ENCODE measurements at regions not wholly inside any gene's neighbourhood (a gene's known extent, or its start where the extent isn't known, plus 50 kb on each side); places are given as distances from the start of the nearest gene placed in this dataset.

DNA sequence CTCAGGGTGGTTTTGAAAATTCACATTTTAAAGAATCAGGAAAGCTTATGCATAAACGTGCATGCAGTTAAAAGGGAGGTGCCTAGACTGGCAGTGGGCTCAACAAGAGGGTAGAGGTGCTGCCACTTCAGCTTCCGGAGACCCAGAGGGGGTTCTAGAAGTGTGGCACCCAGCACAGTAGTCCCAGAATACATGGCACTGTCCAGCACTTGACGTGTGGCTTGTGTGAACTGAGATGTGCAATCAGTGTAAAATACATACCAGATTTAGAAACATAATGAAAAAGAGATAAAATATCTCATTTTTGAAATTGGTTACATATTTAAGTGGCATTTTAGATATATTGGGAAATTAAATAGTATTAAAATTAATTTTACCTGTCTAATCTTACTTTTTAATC is 89.3 kb downstream of the RIN2 start:
- TF ChIP-seq POLR2A (IDR thresholded peaks at IDR 0.05; ENCODE audit: low read length): no peak
- no peak for TF ChIP-seq GATA1 (IDR thresholded peaks at IDR 0.05; ENCODE audit: low read depth, low read length)
- DNase-seq: no peak

DNA sequence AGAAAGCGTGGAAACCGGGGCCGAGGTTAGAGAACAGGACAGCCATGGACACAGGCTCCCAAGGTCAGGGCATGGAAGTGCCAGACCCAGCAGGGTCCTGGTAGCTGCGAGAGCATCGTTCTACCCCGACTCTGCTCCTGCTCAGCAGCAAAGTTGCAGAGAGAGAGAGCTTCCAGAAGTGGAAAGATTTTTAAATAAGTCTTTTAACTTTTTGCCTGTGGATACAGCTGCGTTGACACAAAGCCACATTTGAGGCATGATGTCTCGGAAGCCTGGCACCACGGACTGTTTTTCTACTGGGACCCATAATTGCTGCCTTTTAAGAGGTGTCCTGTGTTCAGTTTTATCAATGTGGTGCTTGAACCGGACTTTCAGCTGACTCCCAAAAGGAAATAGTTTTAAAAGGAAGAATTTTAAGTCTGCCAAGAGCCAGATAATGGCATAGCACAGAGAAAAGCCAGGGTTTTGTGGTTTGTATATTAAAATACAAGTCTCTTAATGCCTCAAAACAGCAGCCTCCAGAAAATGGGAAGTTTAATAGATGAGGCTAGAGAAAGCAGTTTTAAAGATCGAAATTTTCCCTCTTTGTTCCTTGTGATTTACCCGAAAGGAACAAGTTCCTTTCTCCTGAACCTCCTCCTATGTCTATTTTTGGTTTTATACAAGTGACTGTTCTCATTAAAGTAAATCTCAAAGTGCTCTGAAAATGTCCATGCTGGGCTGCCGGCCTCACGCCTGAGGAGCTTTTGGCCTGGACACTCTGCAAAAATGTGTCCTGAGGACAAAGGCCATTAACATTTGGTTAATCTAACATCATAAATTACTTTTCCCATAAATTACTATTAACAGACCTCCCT is 91.5 kb downstream of the RIN2 start:
- TF ChIP-seq GATA1 (IDR thresholded peaks at IDR 0.05; ENCODE audit: low read depth, low read length) (no peak), POLR2A (IDR thresholded peaks at IDR 0.05; ENCODE audit: low read length) (no peak)
- DNase-seq: no peak

DNA sequence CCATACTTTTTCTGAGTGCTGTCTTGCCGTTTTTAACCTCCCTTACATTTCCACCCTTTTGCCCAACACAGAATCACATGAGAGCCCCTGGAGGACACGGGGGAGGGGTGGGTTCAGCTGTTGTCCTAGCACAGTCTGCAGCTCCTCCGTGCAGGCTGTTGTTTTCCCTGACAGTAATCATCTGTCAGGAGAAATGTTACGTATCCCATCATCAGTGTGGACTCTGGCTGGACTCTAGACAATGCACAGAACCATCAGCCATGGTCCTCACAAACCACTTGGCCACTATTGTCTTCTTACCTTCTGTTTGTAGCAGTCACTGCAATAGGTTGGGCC is 92.1 kb downstream of the RIN2 start:
- DNase-seq: no peak
- TF ChIP-seq POLR2A (IDR thresholded peaks at IDR 0.05; ENCODE audit: low read length) (no peak), GATA1 (IDR thresholded peaks at IDR 0.05; ENCODE audit: low read depth, low read length) (no peak)

DNA sequence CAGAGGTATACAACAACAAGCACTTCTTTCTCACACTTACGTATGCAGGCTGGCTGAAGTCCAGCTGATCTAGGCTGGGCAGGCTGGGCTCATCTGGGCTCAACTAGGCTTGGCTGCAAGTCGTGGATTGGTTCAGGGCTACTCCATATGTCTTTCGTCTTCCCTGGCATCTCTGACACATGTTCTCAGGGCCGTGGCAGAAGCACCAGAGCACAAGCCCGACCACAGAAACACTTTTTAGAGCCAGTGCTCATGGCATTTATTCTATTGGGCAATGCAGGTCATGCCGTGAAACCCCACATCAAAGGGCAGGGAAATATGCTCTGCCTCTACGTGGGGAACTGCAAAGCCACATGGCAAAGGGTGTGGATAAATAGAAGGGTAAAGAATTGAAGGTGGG is 93.8 kb downstream of the RIN2 start:
- TF ChIP-seq GATA1 (IDR thresholded peaks at IDR 0.05; ENCODE audit: low read depth, low read length) (no peak), POLR2A (IDR thresholded peaks at IDR 0.05; ENCODE audit: low read length) (no peak)
- DNase-seq: no peak

DNA sequence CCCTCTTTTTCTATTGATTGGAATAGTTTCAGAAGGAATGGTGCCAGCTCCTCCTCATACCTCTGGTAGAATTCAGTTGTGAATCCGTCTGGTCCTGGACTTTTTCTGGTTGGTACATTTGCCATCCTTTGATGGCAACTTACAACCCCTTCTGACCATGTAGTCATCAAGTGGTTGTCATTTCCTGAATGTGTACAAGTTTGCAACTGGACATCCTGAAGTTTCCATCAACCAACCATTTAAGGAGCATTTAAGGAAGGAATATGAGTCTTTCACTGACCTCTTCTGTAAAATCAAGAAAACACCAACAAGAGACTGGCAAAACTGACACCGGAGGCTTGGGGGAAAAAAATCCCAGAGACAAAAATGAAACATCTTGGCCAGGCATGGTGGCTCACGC is 97.4 kb downstream of the RIN2 start:
- DNase-seq: no peak
- TF ChIP-seq POLR2A (IDR thresholded peaks at IDR 0.05; ENCODE audit: low read length) (no peak), GATA1 (IDR thresholded peaks at IDR 0.05; ENCODE audit: low read depth, low read length) (no peak)

DNA sequence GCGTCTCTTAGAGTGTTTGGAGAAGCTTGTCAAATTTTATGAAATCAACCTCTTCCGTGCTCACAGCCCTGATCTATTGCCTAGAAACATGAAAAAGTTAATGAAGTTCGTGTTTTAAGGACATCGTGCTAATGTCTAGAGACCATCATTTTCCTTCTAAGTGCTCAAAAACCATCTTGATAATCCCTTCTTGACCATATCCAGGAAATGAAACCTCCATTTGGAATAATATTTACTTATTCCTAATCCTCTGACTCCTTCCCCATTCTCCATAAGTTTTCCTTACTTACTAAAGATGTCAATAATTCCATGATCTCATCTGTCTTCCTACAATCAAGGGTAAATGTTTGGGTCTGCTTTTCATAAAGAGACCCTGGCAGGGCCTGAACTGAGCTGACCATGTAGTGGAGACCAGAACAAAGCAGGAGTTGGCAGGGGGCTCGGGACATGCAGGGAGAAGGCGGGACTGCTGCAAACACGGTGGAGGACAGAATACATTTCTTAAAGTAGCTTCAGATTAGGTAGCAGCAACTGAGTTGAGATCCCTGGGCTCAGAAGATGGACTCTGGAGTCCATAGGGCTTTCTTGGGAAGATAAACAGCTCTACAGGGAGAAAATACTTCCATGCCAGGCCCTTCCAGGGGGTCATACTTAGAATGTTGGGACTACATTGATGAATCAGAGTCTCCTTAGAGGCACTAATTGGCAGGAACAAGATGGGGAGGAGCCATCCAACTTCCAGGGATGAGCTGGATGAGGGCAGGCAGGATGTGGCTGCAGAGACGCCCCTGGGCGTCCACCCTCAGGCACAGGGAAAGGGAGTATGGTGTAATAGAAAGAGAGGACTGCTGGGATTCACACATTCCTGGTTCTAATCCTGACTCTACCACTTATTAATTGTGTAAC is 100.7 kb downstream of the RIN2 start:
- TF ChIP-seq POLR2A (IDR thresholded peaks at IDR 0.05; ENCODE audit: low read length) (no peak), GATA1 (IDR thresholded peaks at IDR 0.05; ENCODE audit: low read depth, low read length) (no peak)
- no peak for DNase-seq

DNA sequence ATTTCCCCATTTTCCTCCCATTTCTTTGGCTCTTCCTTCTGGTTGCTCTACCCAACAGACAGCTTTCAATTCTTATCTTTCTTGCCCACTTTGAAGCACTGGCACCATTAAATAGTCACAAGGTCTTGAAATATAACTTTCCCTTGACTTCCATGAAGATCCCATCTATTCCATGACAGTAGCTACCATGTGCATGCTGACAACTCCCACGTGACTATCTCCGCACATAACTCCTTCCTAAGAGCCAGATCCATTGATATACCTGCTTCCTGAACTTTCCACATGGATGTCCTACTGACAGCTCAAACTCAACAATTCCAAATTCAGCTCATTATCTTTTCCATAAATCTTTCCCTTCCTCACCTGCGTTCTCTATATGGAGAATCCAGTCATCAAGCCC is 101.4 kb downstream of the RIN2 start:
- no peak for DNase-seq
- TF ChIP-seq POLR2A (IDR thresholded peaks at IDR 0.05; ENCODE audit: low read length) (no peak), GATA1 (IDR thresholded peaks at IDR 0.05; ENCODE audit: low read depth, low read length) (no peak)

DNA sequence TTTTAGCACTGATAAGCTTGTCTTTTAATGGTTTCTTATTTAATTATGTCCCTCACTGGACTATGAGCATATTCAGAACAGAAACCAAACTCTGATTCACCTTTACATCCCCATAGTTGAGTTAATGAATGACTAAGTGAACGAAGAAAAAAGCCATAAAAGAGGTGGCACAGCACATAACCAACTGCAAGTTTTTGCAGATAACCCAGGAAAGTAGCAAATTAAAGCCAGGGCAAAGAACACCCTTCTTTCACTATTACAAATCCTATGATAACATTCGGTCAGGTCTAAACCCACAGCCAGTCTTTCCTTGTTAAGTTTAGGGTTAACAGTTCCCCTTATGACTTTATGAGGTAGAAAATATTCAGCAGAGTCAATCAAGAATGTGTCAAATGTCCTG is 102.7 kb downstream of the RIN2 start:
- no peak for DNase-seq
- TF ChIP-seq POLR2A (IDR thresholded peaks at IDR 0.05; ENCODE audit: low read length) (no peak), GATA1 (IDR thresholded peaks at IDR 0.05; ENCODE audit: low read depth, low read length) (no peak)

DNA sequence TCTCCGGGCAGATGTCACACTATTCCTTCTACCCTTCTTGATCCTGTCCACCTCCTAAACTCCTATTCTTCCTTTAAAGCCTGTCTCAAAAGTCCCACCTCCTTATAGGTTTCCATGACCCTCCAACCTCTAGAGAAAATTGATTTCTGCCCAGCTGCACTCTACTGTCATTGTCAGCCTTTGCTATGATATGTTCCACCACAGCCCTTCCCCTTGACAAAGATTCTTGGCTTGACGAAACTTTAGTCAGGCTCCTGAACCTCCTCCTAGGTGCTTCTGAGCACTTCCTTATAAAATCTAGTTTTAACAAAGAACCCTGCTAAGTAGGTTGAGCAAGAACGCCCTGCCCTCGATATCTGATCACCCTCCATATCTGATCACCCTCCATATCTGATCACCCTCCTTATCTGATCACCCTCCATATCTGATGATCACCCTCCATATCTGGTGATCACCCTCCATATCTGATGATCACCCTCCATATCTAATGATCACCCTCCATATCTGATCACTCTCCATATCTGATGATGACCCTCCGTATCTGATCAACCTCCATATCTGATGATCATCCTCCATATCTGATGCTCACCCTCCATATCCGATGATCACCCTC is 103.2 kb downstream of the RIN2 start:
- no peak for DNase-seq
- no peak for TF ChIP-seq GATA1 (IDR thresholded peaks at IDR 0.05; ENCODE audit: low read depth, low read length)
- no peak for TF ChIP-seq POLR2A (IDR thresholded peaks at IDR 0.05; ENCODE audit: low read length)

DNA sequence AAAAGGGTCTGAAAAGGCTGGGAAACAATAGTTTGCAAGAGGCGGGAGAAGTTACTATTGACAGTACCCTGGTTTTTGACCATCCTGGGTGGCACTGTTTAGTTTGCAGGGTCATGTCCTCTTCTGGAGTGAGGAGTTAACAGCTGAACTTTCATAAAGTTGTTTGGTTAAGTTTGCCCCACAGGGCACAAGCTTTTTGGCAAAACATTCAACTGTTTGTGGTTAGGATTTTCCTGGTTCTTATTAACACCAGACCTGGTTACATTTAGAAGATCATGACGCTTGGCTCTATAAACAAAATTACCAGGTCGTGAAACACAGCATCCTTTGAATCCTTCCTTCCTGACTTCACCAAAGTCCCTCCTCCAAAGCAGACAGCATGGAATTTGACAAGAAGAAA is 106.1 kb downstream of the RIN2 start:
- TF ChIP-seq POLR2A (IDR thresholded peaks at IDR 0.05; ENCODE audit: low read length) (no peak), GATA1 (IDR thresholded peaks at IDR 0.05; ENCODE audit: low read depth, low read length) (no peak)
- no peak for DNase-seq

DNA sequence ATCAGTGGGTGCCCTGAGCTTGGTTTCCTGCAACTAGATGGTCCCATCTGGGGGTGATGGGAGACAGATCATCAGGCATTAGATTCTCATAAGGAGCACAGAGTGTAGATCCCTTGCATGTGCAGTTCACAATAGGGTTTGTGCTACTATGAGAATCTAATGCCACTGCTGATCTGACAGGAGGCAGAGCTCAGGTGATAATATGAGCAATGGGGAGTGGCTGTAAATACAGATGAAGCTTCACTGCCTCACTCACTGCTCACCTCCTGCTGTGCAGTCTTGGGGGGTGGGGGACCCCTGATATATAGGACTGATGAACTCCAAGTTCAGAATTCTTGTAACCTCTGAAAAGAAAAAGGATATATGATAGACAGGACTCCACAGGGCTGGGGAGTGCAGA is 108.0 kb downstream of the RIN2 start:
- no peak for TF ChIP-seq POLR2A (IDR thresholded peaks at IDR 0.05; ENCODE audit: low read length)
- TF ChIP-seq GATA1 (IDR thresholded peaks at IDR 0.05; ENCODE audit: low read depth, low read length): no peak
- no peak for DNase-seq

DNA sequence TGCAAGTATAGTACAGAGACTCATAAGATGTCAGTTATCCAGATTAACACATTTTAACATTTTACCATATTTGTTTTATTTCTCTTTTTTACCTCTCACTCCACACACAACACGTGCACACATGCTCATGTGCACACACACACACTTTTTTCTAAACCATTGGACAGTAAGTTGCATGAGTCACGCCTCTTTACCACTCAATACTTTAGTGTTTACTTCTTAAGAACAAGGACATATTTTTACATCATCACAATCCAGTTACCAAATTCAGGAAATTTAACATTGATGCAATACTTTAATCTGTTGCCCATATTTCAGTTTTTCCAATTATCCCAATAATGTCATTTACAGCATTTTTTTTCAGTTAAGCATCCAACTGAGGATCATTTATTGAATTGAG is 109.0 kb downstream of the RIN2 start:
- DNase-seq: no peak
- TF ChIP-seq GATA1 (IDR thresholded peaks at IDR 0.05; ENCODE audit: low read depth, low read length): no peak
- TF ChIP-seq POLR2A (IDR thresholded peaks at IDR 0.05; ENCODE audit: low read length): no peak

DNA sequence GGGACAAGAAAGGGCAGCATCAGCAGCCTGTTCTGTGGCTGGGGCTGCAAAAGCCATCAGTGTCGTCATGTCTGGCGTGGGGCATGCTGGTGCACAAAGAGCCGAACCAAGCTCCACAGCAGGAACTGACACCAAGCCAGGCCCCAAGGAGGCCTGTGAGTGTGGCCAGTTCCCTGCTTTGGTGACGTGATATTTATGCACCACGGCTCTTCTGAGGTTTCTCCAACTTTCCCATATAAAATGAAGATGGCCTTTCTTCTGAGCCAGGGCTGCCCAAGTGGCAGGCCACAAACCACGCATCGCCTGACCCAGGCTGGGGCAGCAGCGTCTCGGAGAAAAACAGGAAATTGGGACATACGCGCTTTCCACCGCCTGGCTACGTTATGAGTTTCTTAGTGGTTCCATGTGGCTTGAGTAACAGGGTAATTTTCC is 109.9 kb downstream of the RIN2 start:
- TF ChIP-seq POLR2A (IDR thresholded peaks at IDR 0.05; ENCODE audit: low read length) (no peak), GATA1 (IDR thresholded peaks at IDR 0.05; ENCODE audit: low read depth, low read length) (no peak)
- no peak for DNase-seq

DNA sequence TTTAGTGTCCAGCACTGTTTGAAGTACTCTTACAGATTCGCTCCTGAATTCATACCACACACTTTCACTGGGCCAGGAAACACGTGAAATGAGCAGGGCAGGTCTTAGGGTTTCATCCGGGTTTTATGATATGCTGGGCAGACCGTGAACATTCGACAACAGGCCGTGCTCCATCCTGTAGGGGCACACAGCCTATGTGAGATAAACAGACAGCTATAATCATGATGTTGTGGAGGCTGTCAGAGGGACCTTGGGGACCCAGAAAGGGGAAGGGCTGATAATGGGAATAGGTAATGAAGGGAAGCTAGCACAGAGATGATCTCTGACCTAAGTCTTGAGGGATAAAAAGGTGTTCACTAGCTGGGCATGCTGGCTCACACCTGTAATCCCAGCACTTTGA is 110.4 kb downstream of the RIN2 start:
- TF ChIP-seq GATA1 (IDR thresholded peaks at IDR 0.05; ENCODE audit: low read depth, low read length): no peak
- TF ChIP-seq POLR2A (IDR thresholded peaks at IDR 0.05; ENCODE audit: low read length): no peak
- DNase-seq: no peak
